B cell (primary cell): ENCODE measurements at regions not wholly inside any gene's neighbourhood (a gene's known extent, or its start where the extent isn't known, plus 50 kb on each side); places are given as distances from the start of the nearest gene placed in this dataset.

ENCODE experiments used
- ATAC-seq: fragments of 200-7000 bp; cut with Tn5 transposase; one replicate; pipeline ENCODE4 v1.10.0; 2021; ENCODE audit warnings: low read depth, mild to moderate bottlenecking, moderate number of reproducible peaks, moderate library complexity
- CTCF ChIA-PET: fragments of 350-600 bp; sonication (Branson Sonifier 250); formaldehyde crosslinking; loops from one replicate; lab custom pipeline; 2021; ENCODE audit warnings: antibody characterized with exemption, inconsistent platforms; lab: Charles Lee
- POLR2A ChIA-PET: fragments of 350-600 bp; sonication (Branson Sonifier 250); formaldehyde crosslinking; loops from one replicate; lab custom pipeline; 2021; ENCODE audit warnings: antibody characterized with exemption; lab: Charles Lee
- DNase-seq: peaks from one replicate; pipeline ENCODE4 v3.0.0; 2013
- H2AFZ ChIP-seq: 2 replicates; pipeline ENCODE4 v1.6.1; 2012; ENCODE audit warnings: mild to moderate bottlenecking, low read depth, low read length; ENCODE audit not compliant: insufficient read depth, poor library complexity, severe bottlenecking
- H3K27ac ChIP-seq, 2 donors: 1 replicate in 1 of 2; 2 replicates in 1 of 2; pipeline ENCODE4 v1.5.1; 2012 to 2013; ENCODE audit warnings: low read length in 2 of 2, mild to moderate bottlenecking in 2 of 2, moderate library complexity in 1 of 2
- H3K27me3 ChIP-seq, 4 experiments: fragments of 200-600 bp in 1 of 4; sonication (generic) in 1 of 4; replicated peaks in 1 of 4; 1 replicate in 2 of 4; 2 replicates in 2 of 4; pipeline versions ENCODE4 v1.6.1 to v1.7.0; 2013 to 2016; ENCODE audit warnings: low read length in 3 of 4, mild to moderate bottlenecking in 2 of 4, mixed read lengths in 1 of 4, moderate library complexity in 1 of 4; ENCODE audit not compliant: insufficient read depth in 4 of 4, control insufficient read depth in 3 of 4; ENCODE audit errors: control extremely low read depth in 1 of 4
- H3K36me3 ChIP-seq, 2 experiments: replicated peaks in 1 of 2; 1 replicate in 1 of 2; 2 replicates in 1 of 2; pipeline versions ENCODE4 v1.6.1 to v1.7.1; 2013; ENCODE audit warnings: low read length in 1 of 2; ENCODE audit not compliant: insufficient read depth in 2 of 2, control insufficient read depth in 1 of 2; ENCODE audit errors: control extremely low read depth in 1 of 2, extremely low read depth in 1 of 2
- H3K4me1 ChIP-seq, 2 donors: fragments of 200-600 bp in 1 of 2; sonication (generic) in 1 of 2; 1 replicate in 1 of 2; 2 replicates in 1 of 2; pipeline versions ENCODE4 v1.5.1 to v1.6.1; 2013 to 2017; ENCODE audit warnings: low read length in 2 of 2; ENCODE audit not compliant: control insufficient read depth in 2 of 2, insufficient read depth in 2 of 2
- H3K4me2 ChIP-seq: replicated peaks from 2 replicates; pipeline ENCODE3; 2012; ENCODE audit warnings: mild to moderate bottlenecking, low read depth, low read length; ENCODE audit not compliant: poor library complexity, severe bottlenecking
- H3K4me3 ChIP-seq, 5 experiments: fragments of 200-600 bp in 1 of 5; sonication (generic) in 1 of 5; 1 replicate in 3 of 5; 2 replicates in 2 of 5; pipeline versions ENCODE4 v1.5.1 to v1.7.0; 2011 to 2016; ENCODE audit warnings: low read length in 4 of 5, mild to moderate bottlenecking in 4 of 5, low read depth in 2 of 5, control low read depth in 1 of 5, moderate library complexity in 1 of 5; ENCODE audit not compliant: insufficient read depth in 1 of 5; ENCODE audit errors: control extremely low read depth in 1 of 5, extremely low read depth in 1 of 5
- H3K79me2 ChIP-seq: fragments of 200-600 bp; sonication (generic); one replicate; pipeline ENCODE4 v1.6.0; 2016; ENCODE audit warnings: low read length; ENCODE audit not compliant: control insufficient read depth, insufficient read depth
- H3K9ac ChIP-seq: fragments of 200-600 bp; sonication (generic); 2 replicates; pipeline ENCODE4 v1.6.1; 2017; ENCODE audit warnings: mild to moderate bottlenecking, low read length, moderate library complexity
- H3K9me3 ChIP-seq, 3 donors: one replicate each; pipeline versions ENCODE4 v1.6.1 to v1.7.1; 2013; ENCODE audit warnings: low read length in 2 of 3; ENCODE audit not compliant: control insufficient read depth in 2 of 3, insufficient read depth in 1 of 3; ENCODE audit errors: control extremely low read depth in 1 of 3
- H4K20me1 ChIP-seq: 2 replicates; pipeline ENCODE4 v1.6.0; 2012; ENCODE audit warnings: mild to moderate bottlenecking, low read length; ENCODE audit not compliant: insufficient read depth, control insufficient read depth, poor library complexity, severe bottlenecking
- H3K27ac Mint-ChIP-seq: one replicate; pipeline ENCODE4 v1.8.0; 2021; ENCODE audit warnings: mixed read lengths
- H3K27me3 Mint-ChIP-seq: one replicate; pipeline ENCODE4 v1.8.0; 2021; ENCODE audit warnings: mixed read lengths
- H3K4me1 Mint-ChIP-seq: one replicate; pipeline ENCODE4 v1.8.0; 2021; ENCODE audit warnings: mixed read lengths
- H3K4me3 Mint-ChIP-seq: one replicate; pipeline ENCODE4 v1.8.0; 2021; ENCODE audit warnings: mixed read lengths
- H3K9me3 Mint-ChIP-seq: one replicate; pipeline ENCODE4 v1.8.0; 2022; ENCODE audit warnings: mixed read lengths; ENCODE audit not compliant: insufficient read depth
- EZH2 ChIP-seq: IDR thresholded peaks from 2 replicates; pipeline ENCODE4 v1.6.1; 2012; ENCODE audit warnings: borderline replicate concordance, low read depth, mild to moderate bottlenecking, moderate library complexity, low read length; ENCODE audit not compliant: insufficient read depth, poor library complexity, severe bottlenecking
- WGBS: methylation state at CpG from one replicate; pipeline ENCODE4 v1.1.5; 2013; ENCODE audit warnings: missing lambda C conversion rate; ENCODE audit not compliant: insufficient coverage; 5-methylcytosine and 5-hydroxymethylcytosine counted together
- intact Hi-C: fragments of 100-400 bp; cut with micrococcal nuclease; formaldehyde crosslinking; loops from one replicate; pipeline ENCODE4 v1.10.0; 2022
- TF ChIP-seq, protein P1 (sequence below): fragments of 200-600 bp; IDR thresholded peaks from one replicate; pipeline ENCODE4 v1.8.0; 2022; ENCODE audit warnings: antibody characterized with exemption, mild to moderate bottlenecking

GRCh38 chr5:74266132-74266531 is 374.4 kb downstream of the ENC1 start:
- Mint-ChIP-seq H3K4me3 (no peak overlapping the region), H3K4me1 (no peaks in the 10 kb centered on the region), H3K27me3 (peaks cover 4% of the 10 kb centered on the region), H3K27ac (no peak overlapping the region), H3K9me3 (no peaks in the 10 kb centered on the region)
- no peak overlapping the region for H3K4me3 ChIP-seq
- intact Hi-C loops: no loop called here
- DNase-seq: no peak
- H3K36me3 ChIP-seq: no peaks in the 10 kb centered on the region
- no peak overlapping the region for H3K27ac ChIP-seq
- no peaks in the 10 kb centered on the region for H3K27me3 ChIP-seq
- ChIA-PET POLR2A (no interaction called here), CTCF (no interaction called here)
- H3K9ac ChIP-seq: no peak overlapping the region
- no peak overlapping the region for H3K4me2 ChIP-seq
- no peaks in the 10 kb centered on the region for H4K20me1 ChIP-seq
- H3K4me1 ChIP-seq: no peaks in the 10 kb centered on the region
- no peak for ATAC-seq
- no peak for TF ChIP-seq EZH2
- TF ChIP-seq, protein P1, sequence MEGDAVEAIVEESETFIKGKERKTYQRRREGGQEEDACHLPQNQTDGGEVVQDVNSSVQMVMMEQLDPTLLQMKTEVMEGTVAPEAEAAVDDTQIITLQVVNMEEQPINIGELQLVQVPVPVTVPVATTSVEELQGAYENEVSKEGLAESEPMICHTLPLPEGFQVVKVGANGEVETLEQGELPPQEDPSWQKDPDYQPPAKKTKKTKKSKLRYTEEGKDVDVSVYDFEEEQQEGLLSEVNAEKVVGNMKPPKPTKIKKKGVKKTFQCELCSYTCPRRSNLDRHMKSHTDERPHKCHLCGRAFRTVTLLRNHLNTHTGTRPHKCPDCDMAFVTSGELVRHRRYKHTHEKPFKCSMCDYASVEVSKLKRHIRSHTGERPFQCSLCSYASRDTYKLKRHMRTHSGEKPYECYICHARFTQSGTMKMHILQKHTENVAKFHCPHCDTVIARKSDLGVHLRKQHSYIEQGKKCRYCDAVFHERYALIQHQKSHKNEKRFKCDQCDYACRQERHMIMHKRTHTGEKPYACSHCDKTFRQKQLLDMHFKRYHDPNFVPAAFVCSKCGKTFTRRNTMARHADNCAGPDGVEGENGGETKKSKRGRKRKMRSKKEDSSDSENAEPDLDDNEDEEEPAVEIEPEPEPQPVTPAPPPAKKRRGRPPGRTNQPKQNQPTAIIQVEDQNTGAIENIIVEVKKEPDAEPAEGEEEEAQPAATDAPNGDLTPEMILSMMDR: no peak
- no CpG with 5 or more reads among the region's 2 CpGs for WGBS
- H2AFZ ChIP-seq: no peak overlapping the region
- no peaks in the 10 kb centered on the region for H3K79me2 ChIP-seq
- no peaks in the 10 kb centered on the region for H3K9me3 ChIP-seq

DNA sequence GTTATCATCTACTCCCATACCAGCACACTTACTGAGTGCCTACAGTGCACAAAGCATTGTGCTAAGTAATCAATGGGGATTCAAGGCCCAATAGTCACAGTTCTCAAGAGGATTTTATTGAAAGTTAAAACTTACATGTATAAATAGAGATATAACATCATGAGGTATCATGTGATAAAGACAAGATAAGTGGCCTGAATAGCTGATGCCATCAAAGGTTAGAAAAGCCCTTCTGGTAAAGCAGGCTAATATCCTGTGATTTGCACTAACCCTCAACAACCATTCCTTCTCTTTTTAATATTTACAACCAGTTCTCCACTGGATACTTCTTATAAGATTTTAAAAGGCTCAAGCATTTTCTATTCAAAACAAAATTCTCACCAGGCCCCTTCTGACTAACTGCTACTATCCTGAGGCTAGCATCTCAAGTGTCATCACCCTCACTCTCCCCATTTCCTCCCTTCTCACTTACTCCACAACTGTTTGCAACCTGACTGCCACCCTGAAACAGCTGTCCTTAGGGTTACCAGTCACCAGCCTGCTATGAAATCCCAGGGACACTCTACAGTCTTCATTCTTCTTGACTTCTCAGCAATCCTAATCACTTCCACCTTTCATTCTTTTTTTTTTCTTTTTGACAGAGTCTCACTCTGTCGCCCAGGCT is 377.9 kb downstream of the ENC1 start:
- peaks cover under 1% of the 10 kb centered on the region for H3K4me1 Mint-ChIP-seq
- no peak overlapping the region for H3K9ac ChIP-seq
- TF ChIP-seq EZH2: no peak
- TF ChIP-seq, protein P1: no peak
- H3K27me3 Mint-ChIP-seq: no peaks in the 10 kb centered on the region
- ChIA-PET POLR2A (no interaction called here), CTCF (interaction anchor here (0.7 kb wide), 1 partner anchor 58 kb away, joined by 3 read pairs; no protein-coding TSS in a partner anchor)
- H3K27ac ChIP-seq: no peak overlapping the region
- H2AFZ ChIP-seq: no peak overlapping the region
- H3K9me3 ChIP-seq: no peaks in the 10 kb centered on the region
- H3K36me3 ChIP-seq: no peaks in the 10 kb centered on the region
- no peak overlapping the region for H3K4me2 ChIP-seq
- H3K4me3 ChIP-seq: no peak overlapping the region
- H3K9me3 Mint-ChIP-seq: no peaks in the 10 kb centered on the region
- H3K4me3 Mint-ChIP-seq: no peak overlapping the region
- DNase-seq (no peak), ATAC-seq (no peak)
- no peak overlapping the region for H3K27ac Mint-ChIP-seq
- 100% methylated on average over 1 of the region's 1 CpG for WGBS
- no peaks in the 10 kb centered on the region for H3K79me2 ChIP-seq
- H4K20me1 ChIP-seq: no peaks in the 10 kb centered on the region
- intact Hi-C loops: no loop called here
- H3K4me1 ChIP-seq: peaks cover 0 to 5% of the 10 kb centered on the region in 2 donors
- H3K27me3 ChIP-seq: no peaks in the 10 kb centered on the region
